Smooth muscle cell (in vitro differentiated cells): ENCODE measurements at regions not wholly inside any gene's neighbourhood (a gene's known extent, or its start where the extent isn't known, plus 50 kb on each side); places are given as distances from the start of the nearest gene placed in this dataset.

ENCODE experiments used
- DNase-seq: peaks from one replicate; lab custom pipeline; 2025; ENCODE audit not compliant: unreplicated experiment; lab: John Stamatoyannopoulos, UW
- H2AFZ ChIP-seq: fragments of 200-600 bp; sonication (generic); 2 replicates; pipeline ENCODE4 v1.6.0; 2016; ENCODE audit warnings: antibody characterized with exemption, low read depth, mild to moderate bottlenecking
- H3F3A ChIP-seq: fragments of 200-600 bp; sonication (generic); 2 replicates; pipeline ENCODE4 v1.6.0; 2017; ENCODE audit warnings: antibody characterized with exemption, low read depth
- H3K27ac ChIP-seq: fragments of 200-600 bp; sonication (generic); 2 replicates; pipeline ENCODE4 v1.5.1; 2016; ENCODE audit warnings: low read depth, mild to moderate bottlenecking
- H3K27me3 ChIP-seq: fragments of 200-600 bp; sonication (generic); 2 replicates; pipeline ENCODE4 v1.6.1; 2016; ENCODE audit warnings: low read depth, mild to moderate bottlenecking
- H3K36me3 ChIP-seq: fragments of 200-600 bp; sonication (generic); 2 replicates; pipeline ENCODE4 v1.5.1; 2016; ENCODE audit warnings: low read depth
- H3K4me1 ChIP-seq: fragments of 200-600 bp; sonication (generic); 2 replicates; pipeline ENCODE4 v1.5.1; 2016; ENCODE audit warnings: low read depth
- H3K4me2 ChIP-seq: fragments of 200-600 bp; sonication (generic); 2 replicates; pipeline ENCODE4 v1.6.0; 2016; ENCODE audit warnings: mild to moderate bottlenecking
- H3K4me3 ChIP-seq: fragments of 200-600 bp; sonication (generic); 2 replicates; pipeline ENCODE4 v1.5.1; 2016; ENCODE audit warnings: mild to moderate bottlenecking
- H3K79me2 ChIP-seq: fragments of 200-600 bp; sonication (generic); 2 replicates; pipeline ENCODE4 v1.6.0; 2016; ENCODE audit warnings: low read depth, mild to moderate bottlenecking
- H3K9ac ChIP-seq: fragments of 200-600 bp; sonication (generic); 2 replicates; pipeline ENCODE4 v1.6.0; 2016; ENCODE audit warnings: low read depth
- H3K9me3 ChIP-seq: fragments of 200-600 bp; sonication (generic); replicated peaks from 2 replicates; pipeline ENCODE4 v1.5.1; 2016; ENCODE audit warnings: low read depth
- H4K20me1 ChIP-seq: fragments of 200-600 bp; sonication (generic); 2 replicates; pipeline ENCODE4 v1.6.0; 2016; ENCODE audit warnings: low read depth
- CTCF ChIP-seq: fragments of 200-600 bp; sonication (generic); IDR thresholded peaks from 2 replicates; pipeline ENCODE4 v1.5.1; 2017; ENCODE audit warnings: borderline replicate concordance, mild to moderate bottlenecking, antibody characterized with exemption; ENCODE audit not compliant: insufficient read depth, poor library complexity, severe bottlenecking
- WGBS: methylation state at CpG from one replicate; pipeline ENCODE4 v1.1.7; 2016; ENCODE audit warnings: low lambda C conversion rate; 5-methylcytosine and 5-hydroxymethylcytosine counted together

- Histone ChIP-seq H3F3A (no peaks in the 10 kb centered on the region), H3K27ac (no peak overlapping the region), H3K9ac (no peak overlapping the region), H3K9me3 (no peaks in the 10 kb centered on the region), H3K79me2 (no peaks in the 10 kb centered on the region), H3K27me3 (no peaks in the 10 kb centered on the region), H3K36me3 (no peaks in the 10 kb centered on the region), H3K4me2 (no peak overlapping the region), H3K4me1 (no peaks in the 10 kb centered on the region), H4K20me1 (no peaks in the 10 kb centered on the region), H2AFZ (no peak overlapping the region), H3K4me3 (no peak overlapping the region)
- TF ChIP-seq CTCF = no peak
- 88% methylated on average over 4 of the region's 4 CpGs for WGBS
- DNase-seq = no peak
Measured at GRCh38 chr5:13027874-13028273, 916.6 kb downstream of the DNAH5 start.

- Histone ChIP-seq H3K9me3 (no peaks in the 10 kb centered on the region), H4K20me1 (no peaks in the 10 kb centered on the region), H3K9ac (no peak overlapping the region), H3K27me3 (peaks cover 3% of the 10 kb centered on the region), H2AFZ (no peak overlapping the region), H3F3A (no peaks in the 10 kb centered on the region), H3K36me3 (no peaks in the 10 kb centered on the region), H3K27ac (no peak overlapping the region), H3K4me2 (no peak overlapping the region), H3K79me2 (no peaks in the 10 kb centered on the region), H3K4me1 (no peaks in the 10 kb centered on the region), H3K4me3 (no peak overlapping the region)
- DNase-seq = no peak
- no peak for TF ChIP-seq CTCF
- WGBS = 33% methylated on average over 1 of the region's 1 CpG
Measured at GRCh38 chr5:13019729-13020128, 924.8 kb downstream of the DNAH5 start.

GRCh38 chr5:13003457-13003856 is 941.0 kb downstream of the DNAH5 start:
- WGBS = 60% methylated on average over 1 of the region's 1 CpG
- Histone ChIP-seq H3F3A (no peaks in the 10 kb centered on the region), H3K4me3 (no peak overlapping the region), H3K9ac (no peak overlapping the region), H4K20me1 (no peaks in the 10 kb centered on the region), H3K9me3 (no peaks in the 10 kb centered on the region), H3K4me2 (no peak overlapping the region), H3K79me2 (no peaks in the 10 kb centered on the region), H3K27ac (no peak overlapping the region), H3K27me3 (no peaks in the 10 kb centered on the region), H3K4me1 (no peaks in the 10 kb centered on the region), H2AFZ (no peak overlapping the region), H3K36me3 (no peaks in the 10 kb centered on the region)
- DNase-seq = no peak
- TF ChIP-seq CTCF = no peak

- Histone ChIP-seq H3F3A (no peaks in the 10 kb centered on the region), H3K4me3 (no peak overlapping the region), H3K27ac (no peak overlapping the region), H3K79me2 (no peaks in the 10 kb centered on the region), H3K4me1 (no peaks in the 10 kb centered on the region), H4K20me1 (no peaks in the 10 kb centered on the region), H3K27me3 (no peaks in the 10 kb centered on the region), H2AFZ (no peak overlapping the region), H3K9ac (no peak overlapping the region), H3K36me3 (no peaks in the 10 kb centered on the region), H3K4me2 (no peak overlapping the region), H3K9me3 (no peaks in the 10 kb centered on the region)
- no peak for TF ChIP-seq CTCF
- WGBS = 96% methylated on average over 5 of the region's 5 CpGs
- no peak for DNase-seq
Measured at GRCh38 chr5:12999667-13000066, 944.8 kb downstream of the DNAH5 start.
